Progenitor cell of endocrine pancreas (in vitro differentiated cells): ENCODE measurements at regions not wholly inside any gene's neighbourhood (a gene's known extent, or its start where the extent isn't known, plus 50 kb on each side); places are given as distances from the start of the nearest gene placed in this dataset.

Experiments used
- DNase-seq: peaks from one replicate; pipeline ENCODE4 v3.0.0; 2021; ENCODE audit warnings: low spot score; ENCODE audit not compliant: unreplicated experiment
- H3K27ac Mint-ChIP-seq: 2 replicates; pipeline ENCODE4 v1.8.0; 2021; ENCODE audit warnings: mild to moderate bottlenecking, moderate library complexity, mixed read lengths
- H3K27me3 Mint-ChIP-seq: 2 replicates; pipeline ENCODE4 v1.8.0; 2021; ENCODE audit warnings: mixed read lengths
- H3K36me3 Mint-ChIP-seq: 2 replicates; pipeline ENCODE4 v1.8.0; 2022; ENCODE audit warnings: mixed read lengths; ENCODE audit not compliant: insufficient read depth
- H3K4me1 Mint-ChIP-seq: 2 replicates; pipeline ENCODE4 v1.8.0; 2021; ENCODE audit warnings: low read depth, mixed read lengths
- H3K4me3 Mint-ChIP-seq: 2 replicates; pipeline ENCODE4 v1.8.0; 2021; ENCODE audit warnings: low read depth, mild to moderate bottlenecking, moderate library complexity, mixed read lengths
- H3K9me3 Mint-ChIP-seq: 2 replicates; pipeline ENCODE4 v1.8.0; 2021; ENCODE audit warnings: low read depth, mixed read lengths
- TF ChIP-seq, protein P1 (sequence below): fragments of 200-600 bp; sonication (generic); IDR thresholded peaks from one replicate; pipeline ENCODE4 v1.5.0; 2021; ENCODE audit warnings: antibody characterized with exemption, mild to moderate bottlenecking; ENCODE audit not compliant: unreplicated experiment

DNA sequence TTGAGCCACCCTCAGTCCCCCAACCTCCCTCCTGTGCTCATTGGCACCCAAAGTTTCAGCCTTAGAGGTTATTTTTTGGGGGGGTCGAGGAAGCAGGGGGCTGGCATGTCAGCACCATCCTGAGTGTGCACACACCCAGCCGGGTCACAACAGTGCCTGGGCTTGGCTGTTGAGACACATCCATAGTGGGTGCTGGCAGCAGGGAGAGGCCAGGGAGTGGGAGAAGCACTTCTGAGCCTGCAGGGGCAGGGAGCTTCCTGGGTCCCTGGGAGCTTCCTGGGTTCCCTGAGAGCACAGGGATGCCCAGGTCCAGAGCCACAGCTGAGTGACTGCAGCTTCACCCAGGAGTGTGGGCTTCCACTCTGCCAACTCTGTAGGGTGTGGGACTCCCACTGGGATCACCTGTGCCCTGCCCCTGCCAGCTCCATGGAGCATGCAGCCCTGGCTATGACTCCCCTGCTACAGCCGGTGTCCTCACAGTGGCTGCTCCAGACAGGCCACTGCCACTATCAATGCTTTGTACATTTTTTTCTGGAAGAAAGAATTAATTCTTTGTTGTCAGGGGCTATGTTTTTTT is 240.4 kb downstream of the PTGER3 start:
- no peak for DNase-seq
- no peak overlapping the region for H3K4me3 Mint-ChIP-seq
- no peaks in the 10 kb centered on the region for H3K27me3 Mint-ChIP-seq
- no peak overlapping the region for H3K27ac Mint-ChIP-seq
- H3K9me3 Mint-ChIP-seq = peaks cover 12% of the 10 kb centered on the region
- no peaks in the 10 kb centered on the region for H3K36me3 Mint-ChIP-seq
- H3K4me1 Mint-ChIP-seq = no peaks in the 10 kb centered on the region
- TF ChIP-seq, protein P1, sequence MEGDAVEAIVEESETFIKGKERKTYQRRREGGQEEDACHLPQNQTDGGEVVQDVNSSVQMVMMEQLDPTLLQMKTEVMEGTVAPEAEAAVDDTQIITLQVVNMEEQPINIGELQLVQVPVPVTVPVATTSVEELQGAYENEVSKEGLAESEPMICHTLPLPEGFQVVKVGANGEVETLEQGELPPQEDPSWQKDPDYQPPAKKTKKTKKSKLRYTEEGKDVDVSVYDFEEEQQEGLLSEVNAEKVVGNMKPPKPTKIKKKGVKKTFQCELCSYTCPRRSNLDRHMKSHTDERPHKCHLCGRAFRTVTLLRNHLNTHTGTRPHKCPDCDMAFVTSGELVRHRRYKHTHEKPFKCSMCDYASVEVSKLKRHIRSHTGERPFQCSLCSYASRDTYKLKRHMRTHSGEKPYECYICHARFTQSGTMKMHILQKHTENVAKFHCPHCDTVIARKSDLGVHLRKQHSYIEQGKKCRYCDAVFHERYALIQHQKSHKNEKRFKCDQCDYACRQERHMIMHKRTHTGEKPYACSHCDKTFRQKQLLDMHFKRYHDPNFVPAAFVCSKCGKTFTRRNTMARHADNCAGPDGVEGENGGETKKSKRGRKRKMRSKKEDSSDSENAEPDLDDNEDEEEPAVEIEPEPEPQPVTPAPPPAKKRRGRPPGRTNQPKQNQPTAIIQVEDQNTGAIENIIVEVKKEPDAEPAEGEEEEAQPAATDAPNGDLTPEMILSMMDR = no peak

DNA sequence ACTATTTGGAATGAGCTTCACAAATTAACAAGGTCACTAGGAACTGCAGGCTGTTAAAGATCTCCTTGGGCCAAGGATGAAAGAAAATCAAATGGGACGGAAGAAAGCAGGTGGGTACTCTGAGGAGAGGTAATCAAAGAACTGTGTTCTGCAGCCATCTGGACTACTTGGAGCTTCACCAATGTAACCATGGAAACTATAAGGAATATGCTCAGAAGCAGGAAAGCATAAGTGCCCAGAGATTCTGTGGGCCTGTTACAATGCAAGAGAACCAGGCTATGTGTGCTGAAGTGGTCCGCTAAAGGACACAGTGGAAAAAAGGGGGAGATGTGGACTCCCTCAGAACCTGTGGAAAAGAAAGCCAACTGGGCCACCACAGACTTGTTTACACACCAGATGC is 238.5 kb downstream of the PTGER3 start:
- H3K27me3 Mint-ChIP-seq = no peaks in the 10 kb centered on the region
- no peak for DNase-seq
- H3K4me3 Mint-ChIP-seq = no peak overlapping the region
- no peaks in the 10 kb centered on the region for H3K36me3 Mint-ChIP-seq
- H3K27ac Mint-ChIP-seq = no peak overlapping the region
- H3K4me1 Mint-ChIP-seq = no peaks in the 10 kb centered on the region
- TF ChIP-seq, protein P1 = no peak
- peaks cover 6% of the 10 kb centered on the region for H3K9me3 Mint-ChIP-seq

GRCh38 chr1:70811815-70812214 is 235.8 kb downstream of the PTGER3 start:
- Mint-ChIP-seq H3K9me3 (no peaks in the 10 kb centered on the region), H3K27me3 (no peaks in the 10 kb centered on the region), H3K36me3 (no peaks in the 10 kb centered on the region), H3K4me1 (no peaks in the 10 kb centered on the region), H3K27ac (no peak overlapping the region), H3K4me3 (no peak overlapping the region)
- no peak for DNase-seq
- TF ChIP-seq, protein P1 = no peak

GRCh38 chr1:70812442-70813109 is 235.0 kb downstream of the PTGER3 start:
- no peaks in the 10 kb centered on the region for H3K4me1 Mint-ChIP-seq
- no peaks in the 10 kb centered on the region for H3K36me3 Mint-ChIP-seq
- DNase-seq = no peak
- H3K9me3 Mint-ChIP-seq = no peaks in the 10 kb centered on the region
- H3K4me3 Mint-ChIP-seq = no peak overlapping the region
- no peak overlapping the region for H3K27ac Mint-ChIP-seq
- no peaks in the 10 kb centered on the region for H3K27me3 Mint-ChIP-seq
- TF ChIP-seq, protein P1 = no peak

DNA sequence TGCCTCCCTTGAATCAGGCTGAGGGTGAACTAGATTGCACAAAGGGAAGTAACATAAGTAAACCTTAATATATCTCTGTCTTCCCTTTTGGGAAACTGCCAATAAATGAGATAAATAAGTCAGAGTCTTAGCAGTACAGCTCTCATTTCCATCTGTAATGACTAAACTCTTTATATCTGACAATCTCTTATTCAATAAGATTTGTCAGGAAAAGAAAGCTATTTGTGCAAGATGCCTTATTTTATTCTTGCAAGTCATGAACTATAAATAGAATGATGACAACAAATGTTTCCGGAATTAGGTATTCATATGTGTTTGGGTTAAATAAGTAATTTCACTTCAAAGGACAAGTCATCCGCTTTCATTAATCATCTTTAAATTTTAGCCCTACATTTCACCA is 229.2 kb downstream of the PTGER3 start:
- H3K27me3 Mint-ChIP-seq = no peaks in the 10 kb centered on the region
- no peaks in the 10 kb centered on the region for H3K4me1 Mint-ChIP-seq
- no peaks in the 10 kb centered on the region for H3K36me3 Mint-ChIP-seq
- H3K9me3 Mint-ChIP-seq = no peaks in the 10 kb centered on the region
- H3K4me3 Mint-ChIP-seq = no peak overlapping the region
- TF ChIP-seq, protein P1 = no peak
- H3K27ac Mint-ChIP-seq = no peak overlapping the region
- no peak for DNase-seq
